Rectal smooth muscle tissue (tissue), 1 donor: ENCODE measurements at regions not wholly inside any gene's neighbourhood (a gene's known extent, or its start where the extent isn't known, plus 50 kb on each side); places are given as distances from the start of the nearest gene placed in this dataset.
"Not testable (repeated sequence)": the region's sequence is repeated elsewhere in the genome, so short reads cannot be mapped to it uniquely, and the experiment has no call there.

Experiments used
- H3K27ac ChIP-seq: one replicate; pipeline ENCODE4 v1.7.0; 2013; ENCODE audit warnings: low read depth, low read length, inconsistent platforms
- H3K27me3 ChIP-seq: one replicate; pipeline ENCODE4 v1.7.0; 2013; ENCODE audit warnings: low read length; ENCODE audit not compliant: control insufficient read depth, insufficient read depth
- H3K36me3 ChIP-seq: one replicate; pipeline ENCODE4 v1.7.0; 2013; ENCODE audit warnings: low read length; ENCODE audit not compliant: control insufficient read depth, insufficient read depth
- H3K4me1 ChIP-seq: one replicate; pipeline ENCODE4 v1.7.0; 2013; ENCODE audit warnings: low read length; ENCODE audit not compliant: control insufficient read depth, insufficient read depth
- H3K4me3 ChIP-seq: one replicate; pipeline ENCODE4 v1.7.0; 2013; ENCODE audit warnings: low read length
- H3K9ac ChIP-seq: one replicate; pipeline ENCODE4 v1.7.0; 2013; ENCODE audit warnings: low read length

DNA sequence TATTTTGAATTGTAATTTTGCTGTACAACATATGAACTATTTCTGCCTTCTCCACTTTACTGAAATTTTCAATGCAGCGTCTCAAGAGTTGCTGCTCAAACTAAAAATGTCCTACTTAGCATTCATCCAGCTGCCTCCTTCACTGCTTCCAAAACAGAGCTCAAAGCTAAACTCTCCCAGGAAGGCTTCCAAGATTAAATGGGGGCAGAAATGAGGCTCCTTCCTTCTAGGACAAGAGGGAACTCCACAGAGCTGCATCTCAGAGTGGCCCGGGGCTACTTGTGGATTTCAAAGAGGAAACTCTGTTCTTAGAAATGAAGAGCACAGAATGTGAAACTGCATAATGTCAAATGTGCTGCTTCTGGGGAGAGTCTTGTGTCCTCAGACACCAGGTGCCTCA is 295.9 kb upstream of the NCAM1 start:
- H3K36me3 ChIP-seq, result no peaks in the 10 kb centered on the region
- H3K9ac ChIP-seq, result no peak overlapping the region
- no peak overlapping the region for H3K4me3 ChIP-seq
- no peak overlapping the region for H3K27ac ChIP-seq
- H3K4me1 ChIP-seq, result no peaks in the 10 kb centered on the region
- H3K27me3 ChIP-seq, result no peaks in the 10 kb centered on the region

DNA sequence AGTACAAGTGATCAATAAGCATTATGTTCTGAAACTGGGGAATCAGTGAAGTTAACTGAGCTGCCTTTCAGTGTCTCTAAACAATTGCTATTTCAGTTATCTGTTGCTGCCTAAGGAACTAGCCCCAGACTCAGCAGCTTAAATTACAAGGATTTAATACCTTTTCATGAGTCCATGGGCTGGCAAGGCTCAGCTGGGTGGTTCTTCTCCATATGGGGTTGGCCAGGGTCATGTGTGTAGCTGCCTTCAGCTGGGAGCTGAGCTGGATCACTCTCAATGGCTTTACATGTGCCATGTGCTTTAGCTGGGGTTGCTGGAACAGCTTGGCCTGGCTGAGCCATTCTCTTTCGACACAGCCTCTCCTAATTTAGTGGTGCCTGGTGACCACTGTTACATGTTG is 295.0 kb upstream of the NCAM1 start:
- no peaks in the 10 kb centered on the region for H3K4me1 ChIP-seq
- H3K36me3 ChIP-seq, result no peaks in the 10 kb centered on the region
- no peak overlapping the region for H3K9ac ChIP-seq
- H3K27me3 ChIP-seq, result no peaks in the 10 kb centered on the region
- H3K27ac ChIP-seq, result no peak overlapping the region
- H3K4me3 ChIP-seq, result no peak overlapping the region

DNA sequence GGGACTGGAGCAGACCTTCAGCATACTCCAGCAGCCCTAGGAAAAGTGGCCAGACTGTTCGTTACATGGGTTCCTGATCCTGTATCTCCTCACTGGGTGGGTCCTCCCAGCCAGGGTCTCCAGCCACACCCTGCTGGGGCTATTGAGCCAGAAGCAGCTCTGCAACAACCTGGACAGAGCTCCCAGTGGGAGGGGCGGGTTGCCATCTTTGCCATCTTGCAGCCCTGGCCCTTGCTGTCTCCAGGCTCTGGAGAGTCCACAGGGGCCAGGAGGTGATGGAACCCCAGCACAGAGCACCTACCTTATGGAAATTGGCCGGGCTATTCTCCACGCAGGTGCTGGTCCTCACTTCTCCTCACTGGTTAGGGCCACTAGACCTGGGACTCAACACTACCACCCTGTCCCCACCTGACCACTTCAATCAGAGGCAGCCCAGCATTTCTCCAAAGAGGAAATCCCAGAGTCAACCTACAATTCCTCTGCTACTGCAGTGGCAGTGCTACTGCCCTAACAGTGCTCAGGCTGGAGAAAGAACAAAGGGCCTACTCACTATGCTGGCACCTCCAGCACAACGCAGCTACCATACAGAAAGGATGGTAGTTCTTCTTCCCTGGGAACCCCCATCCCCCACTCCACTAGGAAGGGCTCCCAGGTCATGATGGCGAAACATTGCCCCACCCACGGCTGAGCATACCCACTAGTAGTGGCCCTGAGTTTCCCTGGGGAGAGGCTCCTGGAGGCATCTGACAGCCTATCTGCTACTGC is 290.2 kb upstream of the NCAM1 start:
- Histone ChIP-seq H3K4me1 (no peaks in the 10 kb centered on the region), H3K9ac (no peak overlapping the region), H3K27ac (no peak overlapping the region), H3K4me3 (no peak overlapping the region), H3K36me3 (no peaks in the 10 kb centered on the region), H3K27me3 (no peaks in the 10 kb centered on the region)

DNA sequence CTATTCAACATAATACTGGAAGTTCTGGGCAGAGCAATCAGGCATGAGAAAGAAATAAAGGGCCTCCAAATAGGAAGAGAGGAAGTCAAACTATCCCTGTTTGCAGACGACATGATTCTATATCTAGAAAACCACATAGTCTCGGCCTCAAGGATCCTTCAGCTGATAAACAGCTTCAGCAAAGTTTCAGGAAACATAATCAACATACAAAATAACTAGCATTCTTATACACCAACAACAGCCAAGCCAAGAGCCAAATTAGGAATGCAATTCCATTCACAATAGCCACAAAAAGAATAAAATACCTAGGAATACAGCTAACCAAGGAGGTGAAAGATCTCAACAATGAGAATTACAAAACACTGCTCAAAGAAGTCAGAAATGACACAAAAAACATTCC is 287.8 kb upstream of the NCAM1 start:
- not testable (repeated sequence) for H3K36me3 ChIP-seq, H3K27me3 ChIP-seq, H3K27ac ChIP-seq, H3K9ac ChIP-seq, H3K4me3 ChIP-seq, H3K4me1 ChIP-seq

DNA sequence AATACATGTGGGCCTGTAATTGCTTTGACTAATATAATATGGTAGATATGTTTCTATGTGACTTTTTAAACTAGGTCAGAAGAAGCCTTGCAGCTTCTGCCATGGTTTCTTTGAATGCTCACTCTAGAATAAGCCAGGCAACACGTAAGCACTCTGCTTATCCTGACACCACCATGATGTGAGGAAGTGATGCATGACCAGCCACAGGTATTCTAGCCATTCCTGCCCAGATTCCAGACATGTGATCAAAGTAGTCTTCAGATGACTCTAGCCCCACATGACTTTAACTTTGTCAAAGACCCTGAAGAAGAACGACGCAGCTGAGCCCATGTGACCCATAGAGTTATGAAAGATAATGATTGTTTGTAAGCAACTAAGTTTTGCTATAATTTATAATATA is 276.1 kb upstream of the NCAM1 start:
- Histone ChIP-seq H3K27ac (no peak overlapping the region), H3K27me3 (no peaks in the 10 kb centered on the region), H3K4me1 (no peaks in the 10 kb centered on the region), H3K36me3 (no peaks in the 10 kb centered on the region), H3K4me3 (no peak overlapping the region), H3K9ac (no peak overlapping the region)

DNA sequence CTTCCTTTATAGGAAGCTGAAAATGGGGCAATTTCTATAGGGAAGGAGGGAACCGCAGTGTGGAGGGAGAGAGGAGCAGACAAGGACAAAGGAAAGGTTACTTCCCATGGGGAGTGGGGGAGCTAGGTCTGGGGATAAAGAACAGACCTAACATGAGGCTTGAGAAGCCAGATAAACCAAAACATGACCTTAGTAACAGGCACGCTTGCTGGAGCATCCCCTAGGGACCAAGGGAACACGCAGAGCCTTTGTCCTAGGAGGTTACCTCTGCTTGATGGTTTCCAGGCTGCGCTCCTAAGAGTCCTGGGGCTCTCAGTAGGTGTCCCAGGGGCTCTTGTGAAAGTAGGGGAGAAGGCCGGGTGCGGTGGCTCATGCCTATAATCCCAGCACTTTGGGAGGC is 271.4 kb upstream of the NCAM1 start:
- no peak overlapping the region for H3K9ac ChIP-seq
- H3K36me3 ChIP-seq, result no peaks in the 10 kb centered on the region
- no peak overlapping the region for H3K27ac ChIP-seq
- H3K4me3 ChIP-seq, result no peak overlapping the region
- no peaks in the 10 kb centered on the region for H3K27me3 ChIP-seq
- no peaks in the 10 kb centered on the region for H3K4me1 ChIP-seq

DNA sequence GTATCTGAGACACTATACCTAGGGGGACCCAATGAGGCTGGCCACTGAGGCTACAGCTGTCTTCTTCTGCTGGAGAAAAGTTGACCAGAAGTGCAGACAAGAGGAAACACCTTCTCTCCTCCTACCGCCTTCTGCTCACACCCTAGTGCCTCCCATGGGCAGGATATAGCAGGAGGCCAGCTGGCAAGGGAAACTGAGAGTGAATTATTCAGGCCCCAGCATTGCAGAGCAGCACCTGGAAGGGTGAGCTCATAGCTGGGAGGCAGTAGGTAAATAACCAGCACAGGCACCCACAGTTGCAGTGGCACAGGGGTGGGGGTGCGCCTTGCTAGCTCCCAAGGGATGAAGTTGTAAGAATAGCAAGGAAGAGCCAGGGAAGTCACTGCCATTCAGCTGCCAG is 267.4 kb upstream of the NCAM1 start:
- H3K36me3 ChIP-seq, result no peaks in the 10 kb centered on the region
- H3K4me1 ChIP-seq, result no peaks in the 10 kb centered on the region
- no peak overlapping the region for H3K9ac ChIP-seq
- H3K4me3 ChIP-seq, result no peak overlapping the region
- H3K27me3 ChIP-seq, result no peaks in the 10 kb centered on the region
- H3K27ac ChIP-seq, result no peak overlapping the region

DNA sequence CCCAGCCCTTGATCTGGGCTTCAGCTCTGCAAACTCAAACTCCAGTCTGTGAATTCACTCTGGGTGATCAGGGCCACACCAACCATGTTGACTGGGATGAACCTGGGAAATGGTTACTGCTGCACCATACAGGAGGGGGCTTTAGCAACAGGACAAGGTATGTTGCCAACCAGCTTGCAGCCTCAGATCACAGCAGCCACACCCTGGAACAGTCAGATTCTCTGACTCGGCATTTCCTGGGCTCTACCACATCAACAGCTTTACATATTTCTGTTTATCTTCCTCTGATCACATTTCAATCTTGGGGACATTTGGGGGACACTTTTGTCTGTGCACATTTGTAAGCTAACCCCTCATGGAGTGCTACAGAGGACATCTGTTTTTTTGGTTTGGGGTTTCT is 267.0 kb upstream of the NCAM1 start:
- Histone ChIP-seq H3K4me1 (no peaks in the 10 kb centered on the region), H3K27ac (no peak overlapping the region), H3K4me3 (no peak overlapping the region), H3K27me3 (no peaks in the 10 kb centered on the region), H3K36me3 (no peaks in the 10 kb centered on the region), H3K9ac (no peak overlapping the region)

DNA sequence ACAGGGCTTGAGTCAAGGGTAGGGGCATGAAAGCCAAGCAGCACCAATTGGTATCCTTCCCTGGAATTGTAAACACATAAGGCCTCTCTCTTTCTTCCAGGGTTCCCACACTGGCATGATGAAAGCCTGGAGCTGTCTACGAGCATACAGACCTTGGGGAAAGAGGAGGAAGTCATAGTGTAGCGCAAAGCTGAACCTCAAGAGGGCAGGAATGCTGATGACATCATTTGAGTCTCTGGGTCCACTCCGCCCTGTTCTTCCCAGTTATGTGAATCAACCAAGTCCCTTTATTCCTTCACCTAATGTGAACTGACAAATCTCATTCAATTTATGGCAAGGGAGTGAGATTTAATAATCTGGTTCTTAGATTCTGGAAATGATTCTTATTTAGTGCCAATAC is 266.4 kb upstream of the NCAM1 start:
- H3K27me3 ChIP-seq, result no peaks in the 10 kb centered on the region
- H3K4me3 ChIP-seq, result no peak overlapping the region
- no peak overlapping the region for H3K9ac ChIP-seq
- H3K36me3 ChIP-seq, result no peaks in the 10 kb centered on the region
- H3K27ac ChIP-seq, result no peak overlapping the region
- no peaks in the 10 kb centered on the region for H3K4me1 ChIP-seq

DNA sequence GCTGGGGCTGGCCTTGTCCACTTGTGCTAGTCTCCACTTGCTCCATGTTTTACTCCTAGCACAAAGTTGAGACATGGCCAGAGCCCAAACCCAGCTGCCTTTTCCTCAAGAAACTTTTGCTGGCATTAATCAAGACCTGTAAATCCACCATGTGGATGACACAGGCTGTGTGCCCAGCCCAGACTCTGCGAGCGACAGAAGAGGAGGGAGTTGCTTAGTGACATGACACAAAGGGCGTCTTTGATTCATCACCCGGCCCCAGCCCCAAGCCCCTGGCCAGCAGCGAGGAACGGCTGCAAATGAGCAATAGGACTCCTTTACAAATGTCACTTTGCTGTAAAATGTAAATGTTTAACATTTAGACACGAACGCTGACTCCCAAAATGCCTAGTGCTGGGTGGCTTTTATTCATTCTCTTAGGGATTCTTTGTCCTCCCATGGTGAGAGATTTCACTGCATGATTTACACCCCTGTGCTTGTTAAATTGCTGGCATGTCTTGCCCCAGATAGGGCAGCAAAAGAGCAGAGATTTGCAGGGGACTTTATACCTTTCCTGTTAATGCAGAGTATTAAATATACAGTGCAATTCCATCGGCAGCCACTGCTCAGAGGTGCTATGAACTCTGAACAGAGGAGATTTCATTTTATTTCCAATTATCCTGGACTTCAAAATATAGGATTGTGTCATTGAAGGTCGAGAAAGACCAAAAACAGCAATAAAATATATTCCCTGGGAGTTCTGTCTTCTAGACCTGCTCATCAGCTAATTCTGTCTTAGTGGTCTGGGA is 263.6 kb upstream of the NCAM1 start:
- Histone ChIP-seq H3K9ac (no peak overlapping the region), H3K4me1 (no peaks in the 10 kb centered on the region), H3K4me3 (no peak overlapping the region), H3K36me3 (no peaks in the 10 kb centered on the region), H3K27me3 (no peaks in the 10 kb centered on the region), H3K27ac (no peak overlapping the region)

DNA sequence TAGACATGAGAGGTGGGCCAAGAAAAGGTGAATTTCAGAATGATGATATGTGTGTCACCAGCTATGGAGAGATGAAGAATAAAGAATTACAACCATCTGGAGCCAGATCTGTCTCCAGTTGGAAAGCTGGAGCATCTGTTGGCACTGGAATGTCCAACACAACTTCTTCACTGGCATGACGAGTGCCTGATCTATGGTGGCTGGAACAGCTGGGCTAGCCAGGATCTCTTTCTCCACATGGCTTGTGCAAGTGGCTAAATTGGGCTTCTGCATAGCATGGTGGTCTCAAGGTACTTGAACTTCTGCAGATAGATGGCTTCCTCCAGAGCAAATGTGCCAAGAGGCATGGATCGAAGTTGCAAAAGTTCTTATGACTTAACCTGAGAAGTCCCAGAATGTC is 256.1 kb upstream of the NCAM1 start:
- no peaks in the 10 kb centered on the region for H3K27me3 ChIP-seq
- no peaks in the 10 kb centered on the region for H3K4me1 ChIP-seq
- H3K4me3 ChIP-seq, result no peak overlapping the region
- H3K36me3 ChIP-seq, result no peaks in the 10 kb centered on the region
- no peak overlapping the region for H3K9ac ChIP-seq
- H3K27ac ChIP-seq, result no peak overlapping the region

DNA sequence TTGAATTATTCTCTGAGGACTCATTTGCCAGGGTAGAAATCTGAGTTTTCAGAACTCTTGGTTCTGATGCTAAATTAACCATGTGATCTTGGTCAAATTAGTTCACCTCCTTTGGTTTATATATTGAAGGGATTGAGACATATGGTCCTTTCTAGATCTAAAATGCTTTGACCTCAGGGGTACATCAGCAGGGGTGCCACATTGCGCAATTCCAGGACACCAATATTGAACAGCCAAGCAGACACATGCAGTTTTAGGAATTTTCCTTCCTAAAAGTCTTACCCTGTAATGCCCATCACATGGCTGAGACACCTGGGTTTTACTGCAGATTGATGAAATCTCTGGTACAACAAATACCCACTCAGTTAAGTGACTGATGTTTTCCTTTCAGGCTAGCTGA is 254.4 kb upstream of the NCAM1 start:
- Histone ChIP-seq H3K9ac (no peak overlapping the region), H3K4me1 (no peaks in the 10 kb centered on the region), H3K36me3 (no peaks in the 10 kb centered on the region), H3K27me3 (no peaks in the 10 kb centered on the region), H3K4me3 (no peak overlapping the region), H3K27ac (no peak overlapping the region)

DNA sequence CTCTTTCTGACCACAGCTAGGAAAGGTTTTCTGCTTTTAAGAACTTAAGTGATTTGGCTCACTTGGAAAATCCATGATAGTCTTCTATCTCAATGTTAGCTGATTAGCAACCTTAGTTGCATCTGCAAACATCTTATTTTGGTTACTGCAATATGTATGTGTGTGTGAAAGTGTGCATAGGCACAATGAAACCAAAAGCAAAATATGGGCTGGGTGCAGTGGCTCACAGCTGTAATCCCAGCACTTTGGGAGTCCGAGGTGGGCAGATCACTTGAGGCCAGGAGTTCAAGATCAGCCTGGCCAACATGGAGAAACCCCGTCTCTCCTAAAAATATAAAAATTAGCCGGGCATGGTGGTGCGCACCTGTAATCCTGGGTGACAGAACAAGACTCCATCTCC is 246.9 kb upstream of the NCAM1 start:
- not testable (repeated sequence) for H3K4me3 ChIP-seq, H3K36me3 ChIP-seq, H3K4me1 ChIP-seq, H3K27ac ChIP-seq, H3K9ac ChIP-seq, H3K27me3 ChIP-seq
